ENCODE measurements at regions not wholly inside any gene's neighbourhood (a gene's known extent, or its start where the extent isn't known, plus 50 kb on each side); places are given as distances from the start of the nearest gene placed in this dataset.

- Histone ChIP-seq H3K36me3 (no peaks in the 10 kb centered on the region), H3K4me3 (no peak overlapping the region), H3K27ac (no peak overlapping the region), H3K4me1 (replicated peaks) (no peaks in the 10 kb centered on the region), H3K9me3 (no peaks in the 10 kb centered on the region), H3K27me3 (replicated peaks; ENCODE audit: insufficient read depth) (no peaks in the 10 kb centered on the region)
- 70% methylated on average over 3 of the region's 3 CpGs for WGBS
- no peak for DNase-seq (ENCODE audit: low spot score)
- intact Hi-C loops (cut with DNase I): no loop called here
- no peak for TF ChIP-seq POLR2A (IDR thresholded peaks at IDR 0.05)
- TF ChIP-seq CTCF (IDR thresholded peaks at IDR 0.05): peak in 3 of 4 experiments; percentile 29 to 57 (median 37)
These were observed 118.2 kb downstream of the NAF1 start for GRCh38 chr4:163048447-163048846.

DNA sequence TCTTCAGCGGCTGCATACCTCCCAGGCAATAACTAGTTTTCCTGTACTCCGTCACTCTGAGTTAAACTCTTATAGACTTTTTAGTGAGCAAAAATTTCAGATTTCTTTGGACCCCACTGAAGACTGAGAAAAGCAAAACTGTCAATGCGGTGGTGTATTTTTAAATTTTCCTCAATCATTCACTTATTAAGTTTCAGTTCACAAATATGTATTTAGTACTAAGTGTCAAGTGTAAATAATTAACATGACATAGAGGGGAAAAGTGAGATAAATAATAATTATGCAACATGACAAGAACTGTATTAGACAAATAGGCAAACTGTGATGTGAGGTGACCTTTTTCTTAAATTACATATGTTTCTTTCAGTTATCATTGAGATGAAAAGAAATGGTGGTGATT is 124.4 kb downstream of the NAF1 start:
- H3K4me3 ChIP-seq: no peak overlapping the region
- H3K36me3 ChIP-seq: no peaks in the 10 kb centered on the region
- TF ChIP-seq CTCF (IDR thresholded peaks at IDR 0.05) (no peak), POLR2AphosphoS5 (IDR thresholded peaks at IDR 0.05) (no peak), POLR2A (IDR thresholded peaks at IDR 0.05) (no peak)
- no peak overlapping the region for H3K27ac ChIP-seq
- intact Hi-C loops (cut with DNase I): no loop called here
- no peak for DNase-seq (ENCODE audit: low spot score)
- no peaks in the 10 kb centered on the region for H3K27me3 ChIP-seq (replicated peaks; ENCODE audit: insufficient read depth)
- no peaks in the 10 kb centered on the region for H3K9me3 ChIP-seq
- WGBS: 94% methylated on average over 3 of the region's 3 CpGs
- no peaks in the 10 kb centered on the region for H3K4me1 ChIP-seq (replicated peaks)

GRCh38 chr4:163017135-163017534 is 149.6 kb downstream of the NAF1 start:
- intact Hi-C loops (cut with DNase I): no loop called here
- no peaks in the 10 kb centered on the region for H3K27me3 ChIP-seq (replicated peaks; ENCODE audit: insufficient read depth)
- H3K9me3 ChIP-seq: no peaks in the 10 kb centered on the region
- no peaks in the 10 kb centered on the region for H3K36me3 ChIP-seq
- TF ChIP-seq POLR2AphosphoS5 (IDR thresholded peaks at IDR 0.05): no peak
- TF ChIP-seq POLR2A (IDR thresholded peaks at IDR 0.05): no peak
- TF ChIP-seq CTCF (IDR thresholded peaks at IDR 0.05): no peak
- no peaks in the 10 kb centered on the region for H3K4me1 ChIP-seq (replicated peaks)
- H3K27ac ChIP-seq: no peak overlapping the region
- H3K4me3 ChIP-seq: no peak overlapping the region
- DNase-seq (ENCODE audit: low spot score): no peak
- 96% methylated on average over 1 of the region's 1 CpG for WGBS

- TF ChIP-seq CTCF (IDR thresholded peaks at IDR 0.05) (no peak), POLR2AphosphoS5 (IDR thresholded peaks at IDR 0.05) (no peak)
- Histone ChIP-seq H3K27ac (no peak overlapping the region), H3K4me3 (no peak overlapping the region), H3K9me3 (no peaks in the 10 kb centered on the region), H3K4me1 (replicated peaks) (no peaks in the 10 kb centered on the region), H3K36me3 (no peaks in the 10 kb centered on the region), H3K27me3 (replicated peaks; ENCODE audit: insufficient read depth) (no peaks in the 10 kb centered on the region)
- intact Hi-C loops (cut with DNase I): no loop called here
- no peak for DNase-seq (ENCODE audit: low spot score)
- 26% methylated on average over 4 of the region's 4 CpGs for WGBS
These were observed 153.9 kb downstream of the NAF1 start for GRCh38 chr4:163012816-163013215.

GRCh38 chr4:163003979-163004378 is 162.7 kb downstream of the NAF1 start:
- Histone ChIP-seq H3K9me3 (no peaks in the 10 kb centered on the region), H3K27me3 (replicated peaks; ENCODE audit: insufficient read depth) (no peaks in the 10 kb centered on the region), H3K4me3 (no peak overlapping the region), H3K27ac (no peak overlapping the region), H3K4me1 (replicated peaks) (no peaks in the 10 kb centered on the region), H3K36me3 (no peaks in the 10 kb centered on the region)
- intact Hi-C loops (cut with DNase I): no loop called here
- no peak for TF ChIP-seq POLR2A (IDR thresholded peaks at IDR 0.05)
- TF ChIP-seq POLR2AphosphoS5 (IDR thresholded peaks at IDR 0.05): no peak
- TF ChIP-seq CTCF (IDR thresholded peaks at IDR 0.05): no peak
- no peak for DNase-seq (ENCODE audit: low spot score)
- 74% methylated on average over 4 of the region's 4 CpGs for WGBS
